Stromal cell of bone marrow (primary cell): ENCODE measurements at regions not wholly inside any gene's neighbourhood (a gene's known extent, or its start where the extent isn't known, plus 50 kb on each side); places are given as distances from the start of the nearest gene placed in this dataset.

Source experiments
- DNase-seq: peaks from one replicate; pipeline ENCODE4 v3.0.0-alpha.2; 2012; ENCODE audit warnings: low read depth

- no peak for DNase-seq
Measured at GRCh38 chr1:87720561-87720960, 391.9 kb downstream of the LMO4 start.

- no peak for DNase-seq
Measured at GRCh38 chr1:87723193-87723592, 394.5 kb downstream of the LMO4 start.

GRCh38 chr1:87728169-87728568 is 399.5 kb downstream of the LMO4 start:
- no peak for DNase-seq

GRCh38 chr1:87730274-87731216 is 401.9 kb downstream of the LMO4 start:
- DNase-seq = no peak

- no peak for DNase-seq
Measured at GRCh38 chr1:87733386-87733785, 404.7 kb downstream of the LMO4 start.

- DNase-seq = no peak
Measured at GRCh38 chr1:87735750-87736149, 407.1 kb downstream of the LMO4 start.

- no peak for DNase-seq
Measured at GRCh38 chr1:87739141-87739540, 410.5 kb downstream of the LMO4 start.

- no peak for DNase-seq
Measured at GRCh38 chr1:87739704-87740103, 411.0 kb downstream of the LMO4 start.

- no peak for DNase-seq
Measured at GRCh38 chr1:87743256-87743655, 414.6 kb downstream of the LMO4 start.

- DNase-seq = no peak
Measured at GRCh38 chr1:87744056-87744455, 415.4 kb downstream of the LMO4 start.

- no peak for DNase-seq
Measured at GRCh38 chr1:87744763-87745162, 416.1 kb downstream of the LMO4 start.

- no peak for DNase-seq
Measured at GRCh38 chr1:87753366-87753765, 424.7 kb downstream of the LMO4 start.

- DNase-seq = no peak
Measured at GRCh38 chr1:87754139-87754538, 425.5 kb downstream of the LMO4 start.

- DNase-seq = no peak
Measured at GRCh38 chr1:87757676-87758075, 429.0 kb downstream of the LMO4 start.

- no peak for DNase-seq
Measured at GRCh38 chr1:87759421-87760087, 430.9 kb downstream of the LMO4 start.

- no peak for DNase-seq
Measured at GRCh38 chr1:87760155-87760554, 431.5 kb downstream of the LMO4 start.

GRCh38 chr1:87760654-87761053 is 432.0 kb downstream of the LMO4 start:
- DNase-seq = no peak

GRCh38 chr1:87763483-87763882 is 434.8 kb downstream of the LMO4 start:
- DNase-seq = peak; percentile 18

GRCh38 chr1:87765057-87765680 is 436.5 kb downstream of the LMO4 start:
- no peak for DNase-seq

- peak; percentile 82 for DNase-seq
Measured at GRCh38 chr1:87765681-87766070, 437.0 kb downstream of the LMO4 start.

GRCh38 chr1:87766737-87767136 is 438.1 kb downstream of the LMO4 start:
- no peak for DNase-seq

- no peak for DNase-seq
Measured at GRCh38 chr1:87778896-87779295, 450.2 kb downstream of the LMO4 start.

- no peak for DNase-seq
Measured at GRCh38 chr1:87781554-87781953, 452.9 kb downstream of the LMO4 start.
